ENCODE measurements at regions not wholly inside any gene's neighbourhood (a gene's known extent, or its start where the extent isn't known, plus 50 kb on each side); places are given as distances from the start of the nearest gene placed in this dataset.
"Not testable (repeated sequence)": the region's sequence is repeated elsewhere in the genome, so short reads cannot be mapped to it uniquely, and the experiment has no call there.

DNA sequence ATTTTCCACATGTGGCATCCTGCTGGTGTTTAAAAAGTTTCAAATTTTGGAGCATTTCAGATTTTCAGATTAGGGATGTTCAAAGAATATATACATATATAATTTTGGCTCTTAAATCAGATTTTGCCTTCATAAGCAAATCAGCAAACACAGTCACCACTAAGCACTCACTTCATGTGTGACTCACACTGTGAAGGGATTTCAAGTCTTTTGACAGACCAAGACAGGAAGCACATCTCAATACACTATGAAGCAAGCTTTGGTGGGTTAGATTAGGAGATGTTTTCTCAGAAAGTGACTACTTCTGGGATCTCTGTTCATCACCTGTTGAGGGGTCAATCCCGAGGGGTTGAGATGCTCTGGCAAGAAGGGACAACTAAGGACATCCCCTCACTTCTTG lies 227.8 kb upstream of the RBBP8 start:
- Histone ChIP-seq H3K18ac (ENCODE audit: low read length) (no peak overlapping the region), H3K4ac (ENCODE audit: low read length) (no peak overlapping the region), H3K4me2 (ENCODE audit: insufficient read depth, low read length, poor library complexity, severe bottlenecking) (no peak overlapping the region), H3K4me1 (ENCODE audit: control insufficient read depth in 2 of 2, insufficient read depth in 1 of 2, low read depth in 1 of 2, low read length in 2 of 2) (no peaks in the 10 kb centered on the region), H3K14ac (ENCODE audit: low read length) (no peak overlapping the region), H2AFZ (ENCODE audit: low read length) (no peak overlapping the region), H2AK5ac (ENCODE audit: low read depth, low read length) (no peak overlapping the region), H3K27ac (replicated peaks; ENCODE audit: low read length) (no peak overlapping the region), H2BK12ac (ENCODE audit: low read length) (no peak overlapping the region), H3K27me3 (ENCODE audit: control insufficient read depth in 3 of 3, insufficient read depth in 3 of 3, low read depth in 1 of 3, low read length in 3 of 3) (no peaks in the 10 kb centered on the region), H4K91ac (ENCODE audit: low read depth, low read length, poor library complexity) (no peak overlapping the region), H3K23ac (ENCODE audit: low read depth, low read length, poor library complexity) (no peak overlapping the region), H2BK15ac (ENCODE audit: low read length) (no peak overlapping the region), H3K36me3 (replicated peaks in 1 of 2; ENCODE audit: control insufficient read depth in 2 of 2, insufficient read depth in 2 of 2, low read length in 2 of 2) (no peaks in the 10 kb centered on the region), H3K9ac (ENCODE audit: low read depth, low read length, poor library complexity) (no peak overlapping the region), H3K9me3 (replicated peaks in 1 of 2; ENCODE audit: control insufficient read depth in 2 of 2, insufficient read depth in 1 of 2, low read depth in 1 of 2, low read length in 2 of 2) (no peaks in the 10 kb centered on the region), H4K8ac (ENCODE audit: low read depth, low read length) (no peak overlapping the region), H3K4me3 (ENCODE audit: low read length in 2 of 2) (no peak overlapping the region), H2BK120ac (ENCODE audit: low read depth, low read length) (no peak overlapping the region), H3K79me1 (ENCODE audit: low read depth, low read length) (no peaks in the 10 kb centered on the region), H2BK5ac (ENCODE audit: low read length) (no peak overlapping the region)
- DNase-seq (ENCODE audit: low spot score), result no peak
- WGBS, 2 donors (ENCODE audit: extremely low coverage in 2 of 2, insufficient read length in 2 of 2, insufficient replicate concordance in 1 of 2), result no CpG with 5 or more reads among the region's 1 CpG

- not testable (repeated sequence) for H2BK5ac ChIP-seq (ENCODE audit: low read length); H2BK15ac ChIP-seq (ENCODE audit: low read length); DNase-seq (ENCODE audit: low spot score); H3K4ac ChIP-seq (ENCODE audit: low read length); H4K8ac ChIP-seq (ENCODE audit: low read depth, low read length); H3K14ac ChIP-seq (ENCODE audit: low read length); H3K4me2 ChIP-seq (ENCODE audit: insufficient read depth, low read length, poor library complexity, severe bottlenecking); H3K4me1 ChIP-seq (ENCODE audit: control insufficient read depth in 2 of 2, insufficient read depth in 1 of 2, low read depth in 1 of 2, low read length in 2 of 2); H4K91ac ChIP-seq (ENCODE audit: low read depth, low read length, poor library complexity); H3K27me3 ChIP-seq (ENCODE audit: control insufficient read depth in 3 of 3, insufficient read depth in 3 of 3, low read depth in 1 of 3, low read length in 3 of 3); H3K18ac ChIP-seq (ENCODE audit: low read length); H2BK120ac ChIP-seq (ENCODE audit: low read depth, low read length); H3K4me3 ChIP-seq (ENCODE audit: low read length in 2 of 2); H3K79me1 ChIP-seq (ENCODE audit: low read depth, low read length); H3K9me3 ChIP-seq (replicated peaks in 1 of 2; ENCODE audit: control insufficient read depth in 2 of 2, insufficient read depth in 1 of 2, low read depth in 1 of 2, low read length in 2 of 2); H3K9ac ChIP-seq (ENCODE audit: low read depth, low read length, poor library complexity); H2AK5ac ChIP-seq (ENCODE audit: low read depth, low read length); H3K36me3 ChIP-seq (replicated peaks in 1 of 2; ENCODE audit: control insufficient read depth in 2 of 2, insufficient read depth in 2 of 2, low read length in 2 of 2); H3K23ac ChIP-seq (ENCODE audit: low read depth, low read length, poor library complexity); H3K27ac ChIP-seq (replicated peaks; ENCODE audit: low read length); H2AFZ ChIP-seq (ENCODE audit: low read length); H2BK12ac ChIP-seq (ENCODE audit: low read length)
- WGBS, 2 donors (ENCODE audit: extremely low coverage in 2 of 2, insufficient read length in 2 of 2, insufficient replicate concordance in 1 of 2), result no CpG with 5 or more reads among the region's 3 CpGs
Measured at GRCh38 chr18:22706025-22706424, 227.1 kb upstream of the RBBP8 start.

DNA sequence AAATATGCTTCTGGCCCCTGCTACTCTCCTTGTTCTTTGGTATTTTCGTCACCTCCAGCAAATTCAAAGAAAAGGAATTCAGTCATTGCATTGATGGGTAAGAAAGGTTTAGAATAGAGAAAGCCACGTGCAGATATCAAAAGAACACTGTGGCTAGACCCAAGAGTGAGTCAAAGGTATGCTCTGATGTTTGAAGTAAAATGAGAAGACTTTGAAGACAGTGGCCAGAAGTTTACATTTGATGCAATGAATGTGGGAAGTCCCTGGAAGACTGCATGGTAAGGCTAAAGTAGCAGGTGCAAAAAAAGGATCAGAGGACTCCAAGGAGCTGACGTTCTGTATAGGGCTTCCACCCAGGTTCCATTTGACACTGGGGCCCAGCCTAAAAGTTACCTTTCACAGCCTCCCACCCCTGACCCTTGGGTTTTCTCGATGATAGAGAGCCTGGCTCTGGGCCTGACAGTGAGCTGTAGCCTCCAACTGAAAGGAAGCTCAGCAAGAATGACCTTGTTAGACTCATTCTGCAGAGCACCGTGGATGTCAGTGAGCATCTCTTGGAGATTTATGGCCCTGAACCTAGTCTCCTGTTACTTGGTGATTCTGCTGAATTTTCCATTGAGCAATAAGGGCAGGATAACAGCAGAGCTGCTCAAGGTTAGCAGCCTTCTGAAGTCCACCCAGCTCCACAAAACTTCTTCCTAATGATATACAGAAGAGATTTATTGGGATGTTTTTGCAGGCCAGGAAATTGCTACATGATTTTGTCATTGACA lies 223.7 kb upstream of the RBBP8 start:
- Histone ChIP-seq H2BK12ac (ENCODE audit: low read length) (no peak overlapping the region), H3K23ac (ENCODE audit: low read depth, low read length, poor library complexity) (no peak overlapping the region), H3K18ac (ENCODE audit: low read length) (no peak overlapping the region), H2BK5ac (ENCODE audit: low read length) (no peak overlapping the region), H4K8ac (ENCODE audit: low read depth, low read length) (no peak overlapping the region), H2AK5ac (ENCODE audit: low read depth, low read length) (no peak overlapping the region), H2BK15ac (ENCODE audit: low read length) (no peak overlapping the region), H3K9me3 (replicated peaks in 1 of 2; ENCODE audit: control insufficient read depth in 2 of 2, insufficient read depth in 1 of 2, low read depth in 1 of 2, low read length in 2 of 2) (no peaks in the 10 kb centered on the region), H2BK120ac (ENCODE audit: low read depth, low read length) (no peak overlapping the region), H4K91ac (ENCODE audit: low read depth, low read length, poor library complexity) (no peak overlapping the region), H3K4me1 (ENCODE audit: control insufficient read depth in 2 of 2, insufficient read depth in 1 of 2, low read depth in 1 of 2, low read length in 2 of 2) (peaks cover 0 to 6% of the 10 kb centered on the region in 2 donors), H2AFZ (ENCODE audit: low read length) (no peak overlapping the region), H3K27ac (replicated peaks; ENCODE audit: low read length) (no peak overlapping the region), H3K4me2 (ENCODE audit: insufficient read depth, low read length, poor library complexity, severe bottlenecking) (no peak overlapping the region), H3K79me1 (ENCODE audit: low read depth, low read length) (no peaks in the 10 kb centered on the region), H3K9ac (ENCODE audit: low read depth, low read length, poor library complexity) (no peak overlapping the region), H3K4me3 (ENCODE audit: low read length in 2 of 2) (no peak overlapping the region), H3K27me3 (ENCODE audit: control insufficient read depth in 3 of 3, insufficient read depth in 3 of 3, low read depth in 1 of 3, low read length in 3 of 3) (no peaks in the 10 kb centered on the region), H3K36me3 (replicated peaks in 1 of 2; ENCODE audit: control insufficient read depth in 2 of 2, insufficient read depth in 2 of 2, low read length in 2 of 2) (no peaks in the 10 kb centered on the region), H3K4ac (ENCODE audit: low read length) (no peak overlapping the region), H3K14ac (ENCODE audit: low read length) (no peak overlapping the region)
- no peak for DNase-seq (ENCODE audit: low spot score)
- no CpG with 5 or more reads among the region's 5 CpGs for WGBS, 2 donors (ENCODE audit: extremely low coverage in 2 of 2, insufficient read length in 2 of 2, insufficient replicate concordance in 1 of 2)

DNA sequence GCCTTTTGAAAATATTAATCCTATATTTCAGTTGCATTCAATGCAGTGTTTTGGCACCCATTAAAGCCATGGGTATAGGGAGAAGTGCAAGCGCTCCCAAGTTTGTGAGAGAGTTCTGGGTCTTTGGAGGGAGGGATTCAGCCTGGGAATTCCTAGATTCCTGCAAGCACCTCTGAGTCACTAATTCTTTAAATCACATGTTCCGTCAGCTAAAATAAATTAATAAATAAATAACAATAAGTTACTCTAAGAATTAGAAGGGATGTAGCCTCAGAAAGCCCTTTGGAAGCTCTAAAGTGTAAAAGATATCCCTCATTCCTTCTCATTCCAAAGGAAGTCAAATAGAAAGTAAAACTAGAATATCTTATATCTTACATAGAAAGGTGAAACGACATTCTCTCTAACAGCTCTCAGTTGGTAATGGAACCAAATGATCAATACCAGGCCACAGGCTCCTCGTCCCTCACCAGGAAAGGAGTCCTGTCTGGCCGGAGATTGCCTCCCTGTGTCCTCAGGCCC lies 222.4 kb upstream of the RBBP8 start:
- Histone ChIP-seq H3K27ac (replicated peaks; ENCODE audit: low read length) (no peak overlapping the region), H3K79me1 (ENCODE audit: low read depth, low read length) (no peaks in the 10 kb centered on the region), H4K8ac (ENCODE audit: low read depth, low read length) (no peak overlapping the region), H3K18ac (ENCODE audit: low read length) (peak overlapping the region; percentile 66), H2BK12ac (ENCODE audit: low read length) (no peak overlapping the region), H2AFZ (ENCODE audit: low read length) (no peak overlapping the region), H3K9ac (ENCODE audit: low read depth, low read length, poor library complexity) (no peak overlapping the region), H3K4me3 (ENCODE audit: low read length in 2 of 2) (no peak overlapping the region), H2BK5ac (ENCODE audit: low read length) (no peak overlapping the region), H2BK120ac (ENCODE audit: low read depth, low read length) (no peak overlapping the region), H3K9me3 (replicated peaks in 1 of 2; ENCODE audit: control insufficient read depth in 2 of 2, insufficient read depth in 1 of 2, low read depth in 1 of 2, low read length in 2 of 2) (no peaks in the 10 kb centered on the region), H3K14ac (ENCODE audit: low read length) (no peak overlapping the region), H3K4me1 (ENCODE audit: control insufficient read depth in 2 of 2, insufficient read depth in 1 of 2, low read depth in 1 of 2, low read length in 2 of 2) (peaks cover 0 to 6% of the 10 kb centered on the region in 2 donors), H4K91ac (ENCODE audit: low read depth, low read length, poor library complexity) (no peak overlapping the region), H3K4me2 (ENCODE audit: insufficient read depth, low read length, poor library complexity, severe bottlenecking) (no peak overlapping the region), H3K27me3 (ENCODE audit: control insufficient read depth in 3 of 3, insufficient read depth in 3 of 3, low read depth in 1 of 3, low read length in 3 of 3) (no peaks in the 10 kb centered on the region), H3K23ac (ENCODE audit: low read depth, low read length, poor library complexity) (no peak overlapping the region), H2AK5ac (ENCODE audit: low read depth, low read length) (no peak overlapping the region), H3K4ac (ENCODE audit: low read length) (no peak overlapping the region), H2BK15ac (ENCODE audit: low read length) (no peak overlapping the region), H3K36me3 (replicated peaks in 1 of 2; ENCODE audit: control insufficient read depth in 2 of 2, insufficient read depth in 2 of 2, low read length in 2 of 2) (no peaks in the 10 kb centered on the region)
- WGBS, 2 donors (ENCODE audit: extremely low coverage in 2 of 2, insufficient read length in 2 of 2, insufficient replicate concordance in 1 of 2), result no CpG with 5 or more reads among the region's 5 CpGs
- no peak for DNase-seq (ENCODE audit: low spot score)

All from neuronal stem cell (in vitro differentiated cells).